ENCODE measurements at regions not wholly inside any gene's neighbourhood (a gene's known extent, or its start where the extent isn't known, plus 50 kb on each side); places are given as distances from the start of the nearest gene placed in this dataset.

GRCh38 chr4:104352211-104352610 lies 142.5 kb downstream of the CXXC4 start:
- Histone ChIP-seq H3K36me3 (no peaks in the 10 kb centered on the region), H3K27ac (no peak overlapping the region), H3K9me3 (peaks cover 13% of the 10 kb centered on the region), H3K4me3 (no peak overlapping the region), H3K4me1 (no peaks in the 10 kb centered on the region), H3K27me3 (no peaks in the 10 kb centered on the region)
- WGBS = 85% methylated on average over 2 of the region's 2 CpGs
- DNase-seq (ENCODE audit: low spot score in 2 of 2) = no peak
- TF ChIP-seq POLR2AphosphoS5 (IDR thresholded peaks at IDR 0.05) (no peak), CTCF (IDR thresholded peaks at IDR 0.05) (no peak), EP300 (IDR thresholded peaks at IDR 0.05) (no peak), POLR2A (IDR thresholded peaks at IDR 0.05) (no peak)

- Histone ChIP-seq H3K27ac (no peak overlapping the region), H3K4me3 (no peak overlapping the region), H3K36me3 (no peaks in the 10 kb centered on the region), H3K27me3 (no peaks in the 10 kb centered on the region), H3K9me3 (peaks cover 11% of the 10 kb centered on the region), H3K4me1 (no peaks in the 10 kb centered on the region)
- WGBS = 87% methylated on average over 3 of the region's 3 CpGs
- DNase-seq (ENCODE audit: low spot score in 2 of 2) = no peak
- no peak for TF ChIP-seq EP300 (IDR thresholded peaks at IDR 0.05)
- TF ChIP-seq CTCF (IDR thresholded peaks at IDR 0.05) = no peak
- no peak for TF ChIP-seq POLR2AphosphoS5 (IDR thresholded peaks at IDR 0.05)
- no peak for TF ChIP-seq POLR2A (IDR thresholded peaks at IDR 0.05)
Observed at GRCh38 chr4:104351706-104352105, 143.0 kb downstream of the CXXC4 start.

- no peaks in the 10 kb centered on the region for H3K27me3 ChIP-seq
- no peaks in the 10 kb centered on the region for H3K36me3 ChIP-seq
- DNase-seq (ENCODE audit: low spot score in 2 of 2) = no peak
- 88% methylated on average over 4 of the region's 4 CpGs for WGBS
- no peak overlapping the region for H3K4me3 ChIP-seq
- TF ChIP-seq POLR2AphosphoS5 (IDR thresholded peaks at IDR 0.05) (no peak), EP300 (IDR thresholded peaks at IDR 0.05) (no peak), CTCF (IDR thresholded peaks at IDR 0.05) (no peak), POLR2A (IDR thresholded peaks at IDR 0.05) (no peak)
- H3K4me1 ChIP-seq = no peaks in the 10 kb centered on the region
- no peak overlapping the region for H3K27ac ChIP-seq
- no peaks in the 10 kb centered on the region for H3K9me3 ChIP-seq
Observed at GRCh38 chr4:104345598-104346242, 149.0 kb downstream of the CXXC4 start.

GRCh38 chr4:104344342-104344980 lies 150.2 kb downstream of the CXXC4 start:
- TF ChIP-seq CTCF (IDR thresholded peaks at IDR 0.05) = no peak
- no peak for TF ChIP-seq POLR2A (IDR thresholded peaks at IDR 0.05)
- no peak for TF ChIP-seq POLR2AphosphoS5 (IDR thresholded peaks at IDR 0.05)
- TF ChIP-seq EP300 (IDR thresholded peaks at IDR 0.05) = no peak
- Histone ChIP-seq H3K4me1 (no peaks in the 10 kb centered on the region), H3K27me3 (no peaks in the 10 kb centered on the region), H3K36me3 (no peaks in the 10 kb centered on the region), H3K9me3 (no peaks in the 10 kb centered on the region), H3K27ac (no peak overlapping the region), H3K4me3 (no peak overlapping the region)
- 78% methylated on average over 5 of the region's 11 CpGs for WGBS
- no peak for DNase-seq (ENCODE audit: low spot score in 2 of 2)

GRCh38 chr4:104334410-104334809 lies 160.3 kb downstream of the CXXC4 start:
- H3K27me3 ChIP-seq = no peaks in the 10 kb centered on the region
- H3K9me3 ChIP-seq = no peaks in the 10 kb centered on the region
- no peaks in the 10 kb centered on the region for H3K4me1 ChIP-seq
- H3K4me3 ChIP-seq = no peak overlapping the region
- no peak for DNase-seq (ENCODE audit: low spot score in 2 of 2)
- H3K36me3 ChIP-seq = no peaks in the 10 kb centered on the region
- no peak for TF ChIP-seq POLR2AphosphoS5 (IDR thresholded peaks at IDR 0.05)
- no peak for TF ChIP-seq CTCF (IDR thresholded peaks at IDR 0.05)
- no peak for TF ChIP-seq EP300 (IDR thresholded peaks at IDR 0.05)
- no peak for TF ChIP-seq POLR2A (IDR thresholded peaks at IDR 0.05)
- no peak overlapping the region for H3K27ac ChIP-seq
